ENCODE measurements at regions not wholly inside any gene's neighbourhood (a gene's known extent, or its start where the extent isn't known, plus 50 kb on each side); places are given as distances from the start of the nearest gene placed in this dataset.
"Not testable (repeated sequence)": the region's sequence is repeated elsewhere in the genome, so short reads cannot be mapped to it uniquely, and the experiment has no call there.

GRCh38 chr22:49676783-49677494, 150.7 kb downstream of the BRD1 start:
- H3K27ac ChIP-seq: no peak overlapping the region
- TF ChIP-seq ZFX (IDR thresholded peaks at IDR 0.05; ENCODE audit: borderline replicate concordance) (no peak), CTCF (IDR thresholded peaks at IDR 0.05) (no peak)

- no peak overlapping the region for H3K27ac ChIP-seq
- TF ChIP-seq ZFX (IDR thresholded peaks at IDR 0.05; ENCODE audit: borderline replicate concordance) (no peak), CTCF (IDR thresholded peaks at IDR 0.05) (no peak)
Observed at GRCh38 chr22:49676230-49676629, 151.4 kb downstream of the BRD1 start.

- H3K27ac ChIP-seq: no peak overlapping the region
- TF ChIP-seq CTCF (IDR thresholded peaks at IDR 0.05): no peak
- TF ChIP-seq ZFX (IDR thresholded peaks at IDR 0.05; ENCODE audit: borderline replicate concordance): no peak
Observed at GRCh38 chr22:49674479-49675050, 153.1 kb downstream of the BRD1 start.

- no peak overlapping the region for H3K27ac ChIP-seq
- no peak for TF ChIP-seq CTCF (IDR thresholded peaks at IDR 0.05)
- no peak for TF ChIP-seq ZFX (IDR thresholded peaks at IDR 0.05; ENCODE audit: borderline replicate concordance)
Observed at GRCh38 chr22:49673048-49673447, 154.6 kb downstream of the BRD1 start.

GRCh38 chr22:49672014-49672516, 155.6 kb downstream of the BRD1 start:
- TF ChIP-seq CTCF (IDR thresholded peaks at IDR 0.05): no peak
- H3K27ac ChIP-seq: no peak overlapping the region

GRCh38 chr22:49671331-49672013, 156.2 kb downstream of the BRD1 start:
- no peak overlapping the region for H3K27ac ChIP-seq
- no peak for TF ChIP-seq ZFX (IDR thresholded peaks at IDR 0.05; ENCODE audit: borderline replicate concordance)

GRCh38 chr22:49670456-49671330, 157.0 kb downstream of the BRD1 start:
- TF ChIP-seq CTCF (IDR thresholded peaks at IDR 0.05) (no peak), ZFX (IDR thresholded peaks at IDR 0.05; ENCODE audit: borderline replicate concordance) (no peak)
- peak overlapping the region; percentile 50; the same call in 1 of the 2 replicates for H3K27ac ChIP-seq

GRCh38 chr22:49669969-49670455, 157.7 kb downstream of the BRD1 start:
- H3K27ac ChIP-seq: peak overlapping the region; percentile 50; the same call in 1 of the 2 replicates

- H3K27ac ChIP-seq: not testable (repeated sequence)
Observed at GRCh38 chr22:49669427-49669968, 158.2 kb downstream of the BRD1 start.
